Heart right ventricle (tissue), 16 donors: ENCODE measurements at regions not wholly inside any gene's neighbourhood (a gene's known extent, or its start where the extent isn't known, plus 50 kb on each side); places are given as distances from the start of the nearest gene placed in this dataset.

Experiments used
- ATAC-seq, 8 donors: fragments of 200-7000 bp; cut with Tn5 transposase; one replicate each; pipeline ENCODE4 v1.9.1; 2020; ENCODE audit warnings: mild to moderate bottlenecking in 8 of 8, moderate library complexity in 8 of 8, moderate number of reproducible peaks in 1 of 8
- DNase-seq, 2 donors: peaks; one replicate each; pipeline ENCODE4 v3.0.0-alpha.2; 2020
- H3K27ac ChIP-seq, 10 donors: fragments of 200-600 bp; sonication (generic) in 2 of 10; one replicate each; pipeline versions ENCODE4 v1.5.0 to v1.8.0; 2020 to 2022; ENCODE audit warnings: mild to moderate bottlenecking in 3 of 10
- H3K27me3 ChIP-seq, 7 donors: fragments of 200-600 bp; one replicate each; pipeline ENCODE4 v1.8.0; 2021 to 2022; ENCODE audit warnings: mild to moderate bottlenecking in 2 of 7
- H3K36me3 ChIP-seq, 9 donors: fragments of 200-600 bp; sonication (generic) in 1 of 9; one replicate each; pipeline versions ENCODE4 v1.5.0 to v1.8.0; 2020 to 2022; ENCODE audit warnings: mild to moderate bottlenecking in 2 of 9
- H3K4me1 ChIP-seq, 9 donors: fragments of 200-600 bp; sonication (generic) in 1 of 9; one replicate each; pipeline versions ENCODE4 v1.5.0 to v1.8.0; 2020 to 2022; ENCODE audit warnings: mild to moderate bottlenecking in 4 of 9
- H3K4me3 ChIP-seq, 10 donors: fragments of 200-600 bp; sonication (generic) in 2 of 10; one replicate each; pipeline versions ENCODE4 v1.5.0 to v1.8.0; 2020 to 2022; ENCODE audit warnings: mild to moderate bottlenecking in 7 of 10, moderate library complexity in 2 of 10
- H3K9me3 ChIP-seq, 11 donors: fragments of 200-600 bp in 10 of 11; sonication (generic) in 2 of 11; one replicate each; pipeline versions ENCODE4 v1.5.0 to v1.8.0; 2013 to 2022; ENCODE audit warnings: mild to moderate bottlenecking in 2 of 11, control low read depth in 1 of 11, moderate library complexity in 1 of 11
- whole genome bisulfite sequencing, 2 donors: extraction: QIAGEN DNeasy Blood & Tissue Kit; methylation state at CpG; one replicate each; pipeline ENCODE4 v1.1.7; 2013; ENCODE audit warnings: inconsistent platforms in 1 of 2; 5-methylcytosine and 5-hydroxymethylcytosine counted together
- intact Hi-C, 10 donors: fragments of 100-400 bp; cut with DNase I; formaldehyde crosslinking; loops; one replicate each; pipeline versions ENCODE4 v1.11.1 to v1.14.2; 2022
- TF ChIP-seq, protein P1 (sequence below), 9 donors: fragments of 200-600 bp; sonication (generic) in 2 of 9; IDR thresholded peaks; one replicate each; pipeline versions ENCODE4 v1.5.0 to v1.8.0; 2021 to 2022; ENCODE audit warnings: antibody characterized with exemption in 9 of 9, mild to moderate bottlenecking in 5 of 9, moderate library complexity in 1 of 9
- donor health status: Arrhythmogenic right ventricular cardiomyopathy.
- donor health status: ischemic (EF 13 %, LVEDD 7.1; RV severe dilation, severe dysfunction).
- donor health status: healthy with polysubstance abuse.
- donor health status: DM: no; HTN: yes; CAD: no.
- donor health status: DM: no; HTN: no; CAD: no.
- donor health status: ischemic (EF 25% LVEDD 6.9; RV normal size, moderate dysfunction).
- donor health status: ischemic (EF 25% LVEDD 5.7; RV mildly dilated, moderate dysfunction).
- donor health status: healthy.
- donor health status: DM: yes; HTN: yes; CAD: no.
- donor health status: Ischemic cardiomyopathy.
- donor health status: ischemic (EF 35%, LVEDD 5.7; RV mildly dilated, moderate dysfunction).
- donor health status: nonischemic (EF 11% LVEDD 7.7; RV severe dilation, severe dysfunction).
- donor health status: DM: yes; HTN: yes; CAD: no.
- donor health status: PGD.
- donor health status: ischemic (EF 29% LVEDD 5.4; RV normal size, mild dysfunction).
- donor health status: nonischemic (EF 23%, LVEDD 6.1; RV moderate dilation, normal function).

DNA sequence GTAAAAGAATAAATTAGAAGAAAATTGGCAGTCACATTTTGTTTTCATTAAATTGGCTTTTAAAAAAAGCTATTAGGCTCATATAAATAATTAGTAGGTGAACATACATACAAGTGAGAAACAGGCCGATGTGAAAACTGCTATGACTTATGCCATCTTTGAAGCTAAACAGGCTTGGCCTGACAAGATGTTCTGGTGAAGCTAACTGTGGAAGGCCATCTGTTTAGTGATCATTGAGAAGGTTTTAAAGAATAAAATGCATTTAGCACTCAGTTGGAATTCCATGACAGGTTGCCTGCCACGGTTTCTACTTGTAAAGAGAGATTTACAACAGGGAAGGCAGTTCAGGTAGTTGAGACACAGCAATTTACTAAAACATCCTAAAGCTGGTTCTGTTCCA is 264.0 kb upstream of the AGTR1 start:
- peaks cover 0 to 5% (median 0%) of the 10 kb centered on the region in 11 donors for H3K9me3 ChIP-seq
- no peak overlapping the region for H3K4me3 ChIP-seq
- DNase-seq (no peak), ATAC-seq (no peak)
- 67 to 72% methylated on average over 2 of the region's 2 CpGs for WGBS, 2 donors
- no peaks in the 10 kb centered on the region for H3K4me1 ChIP-seq
- intact Hi-C loops, result no loop called here
- H3K36me3 ChIP-seq, result no peaks in the 10 kb centered on the region
- no peaks in the 10 kb centered on the region for H3K27me3 ChIP-seq
- H3K27ac ChIP-seq, result no peak overlapping the region
- TF ChIP-seq, protein P1, sequence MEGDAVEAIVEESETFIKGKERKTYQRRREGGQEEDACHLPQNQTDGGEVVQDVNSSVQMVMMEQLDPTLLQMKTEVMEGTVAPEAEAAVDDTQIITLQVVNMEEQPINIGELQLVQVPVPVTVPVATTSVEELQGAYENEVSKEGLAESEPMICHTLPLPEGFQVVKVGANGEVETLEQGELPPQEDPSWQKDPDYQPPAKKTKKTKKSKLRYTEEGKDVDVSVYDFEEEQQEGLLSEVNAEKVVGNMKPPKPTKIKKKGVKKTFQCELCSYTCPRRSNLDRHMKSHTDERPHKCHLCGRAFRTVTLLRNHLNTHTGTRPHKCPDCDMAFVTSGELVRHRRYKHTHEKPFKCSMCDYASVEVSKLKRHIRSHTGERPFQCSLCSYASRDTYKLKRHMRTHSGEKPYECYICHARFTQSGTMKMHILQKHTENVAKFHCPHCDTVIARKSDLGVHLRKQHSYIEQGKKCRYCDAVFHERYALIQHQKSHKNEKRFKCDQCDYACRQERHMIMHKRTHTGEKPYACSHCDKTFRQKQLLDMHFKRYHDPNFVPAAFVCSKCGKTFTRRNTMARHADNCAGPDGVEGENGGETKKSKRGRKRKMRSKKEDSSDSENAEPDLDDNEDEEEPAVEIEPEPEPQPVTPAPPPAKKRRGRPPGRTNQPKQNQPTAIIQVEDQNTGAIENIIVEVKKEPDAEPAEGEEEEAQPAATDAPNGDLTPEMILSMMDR (IDR thresholded peaks at IDR 0.05), result no peak

DNA sequence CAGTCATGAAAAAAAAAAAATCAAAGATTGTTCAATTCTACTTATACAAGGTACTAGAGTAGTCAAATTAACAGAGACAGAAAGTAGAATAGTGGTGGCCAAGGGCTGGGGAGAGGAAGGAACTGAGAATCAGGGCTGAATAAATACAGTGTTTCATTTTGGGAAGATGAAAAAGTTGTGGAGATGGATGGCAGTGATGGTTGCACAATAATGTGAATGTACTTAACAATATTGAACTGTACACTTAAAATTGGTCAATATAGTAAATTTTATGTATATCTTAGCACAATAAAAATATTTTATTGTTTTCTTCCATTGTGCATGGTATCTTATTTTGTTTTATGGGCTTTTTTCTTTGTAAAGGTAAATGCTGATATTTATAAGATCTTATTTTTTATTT is 262.2 kb upstream of the AGTR1 start:
- intact Hi-C loops, result no loop called here
- no peak overlapping the region for H3K4me3 ChIP-seq
- no peaks in the 10 kb centered on the region for H3K4me1 ChIP-seq
- H3K36me3 ChIP-seq, result no peaks in the 10 kb centered on the region
- ATAC-seq (no peak), DNase-seq (no peak)
- H3K9me3 ChIP-seq, result peaks cover 0 to 5% (median 0%) of the 10 kb centered on the region in 11 donors
- no peak overlapping the region for H3K27ac ChIP-seq
- TF ChIP-seq, protein P1 (IDR thresholded peaks at IDR 0.05), result no peak
- H3K27me3 ChIP-seq, result no peaks in the 10 kb centered on the region

DNA sequence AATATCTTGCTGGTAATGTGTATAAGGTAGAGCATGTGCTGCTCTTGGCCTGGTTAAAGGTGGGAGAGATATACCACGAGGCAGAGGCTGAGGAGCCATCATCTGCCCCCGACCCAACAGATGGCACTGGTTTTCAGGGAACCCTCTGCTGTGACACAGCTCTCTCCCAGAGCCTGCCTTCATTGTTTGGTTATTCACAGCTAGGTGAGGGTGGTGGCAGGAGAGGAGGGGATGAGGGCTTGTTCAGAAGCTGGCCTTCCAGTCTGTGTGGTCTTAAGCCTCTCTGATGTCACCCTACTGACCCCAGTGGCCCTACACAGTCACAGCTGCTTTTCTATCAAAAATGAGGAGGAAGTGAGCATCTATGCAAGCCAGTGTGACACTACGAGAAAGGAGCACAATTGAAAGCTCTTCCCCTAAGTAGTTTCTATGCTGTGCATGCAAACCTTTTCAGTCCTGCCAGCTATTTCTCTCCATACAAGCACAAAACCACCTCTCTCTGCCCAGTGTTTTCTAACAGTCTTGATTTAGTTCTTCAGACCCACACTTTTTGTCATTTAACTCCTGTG is 258.4 kb upstream of the AGTR1 start:
- no peaks in the 10 kb centered on the region for H3K27me3 ChIP-seq
- H3K9me3 ChIP-seq, result peaks cover 0 to 14% (median 0%) of the 10 kb centered on the region in 11 donors
- no peaks in the 10 kb centered on the region for H3K36me3 ChIP-seq
- no peak overlapping the region for H3K27ac ChIP-seq
- no peak overlapping the region for H3K4me3 ChIP-seq
- ATAC-seq (no peak), DNase-seq (no peak)
- TF ChIP-seq, protein P1 (IDR thresholded peaks at IDR 0.05), result no peak
- no peaks in the 10 kb centered on the region for H3K4me1 ChIP-seq
- intact Hi-C loops, result no loop called here
- 49% methylated on average over 3 of the region's 3 CpGs for WGBS, 2 donors

DNA sequence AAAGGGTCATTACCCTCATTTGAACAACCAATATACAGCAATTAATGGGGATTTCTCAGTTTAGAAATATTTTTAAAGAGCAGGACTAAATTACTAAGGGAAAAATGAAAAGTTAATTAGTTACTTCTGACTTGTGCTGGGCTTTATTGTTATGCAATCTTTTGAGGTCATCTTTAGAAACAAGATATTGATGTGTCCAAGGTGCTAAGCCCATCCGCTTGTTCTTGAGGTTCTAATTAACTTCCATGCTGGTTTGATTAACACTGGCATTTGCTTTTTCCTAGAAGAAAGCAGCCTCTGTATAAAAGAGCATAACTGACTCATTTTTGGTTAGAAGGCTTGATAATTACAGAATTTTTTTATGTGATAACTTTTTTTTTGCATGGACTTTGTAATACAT is 256.5 kb upstream of the AGTR1 start:
- 71 to 72% methylated on average over 1 of the region's 1 CpG for WGBS, 2 donors
- Histone ChIP-seq H3K9me3 (peaks cover 0 to 13% (median 0%) of the 10 kb centered on the region in 11 donors), H3K4me1 (no peaks in the 10 kb centered on the region), H3K27me3 (no peaks in the 10 kb centered on the region), H3K36me3 (no peaks in the 10 kb centered on the region), H3K27ac (no peak overlapping the region), H3K4me3 (no peak overlapping the region)
- ATAC-seq (no peak), DNase-seq (no peak)
- TF ChIP-seq, protein P1 (IDR thresholded peaks at IDR 0.05), result no peak
- intact Hi-C loops, result no loop called here
